Natural killer cell (primary cell): ENCODE measurements at regions not wholly inside any gene's neighbourhood (a gene's known extent, or its start where the extent isn't known, plus 50 kb on each side); places are given as distances from the start of the nearest gene placed in this dataset.

Experiments
- ATAC-seq, 3 donors: fragments of 150-1000 bp in 2 of 3; fragments of 200-7000 bp in 1 of 3; cut with Tn5 transposase; 1 replicate in 1 of 3; 2 replicates in 2 of 3; pipeline ENCODE4 v1.10.0; 2021; ENCODE audit warnings: mild to moderate bottlenecking in 2 of 3, moderate library complexity in 2 of 3
- DNase-seq, 2 donors: peaks; one replicate each; pipeline versions ENCODE4 v3.0.0 to v3.0.0-alpha.2; 2013 to 2021; ENCODE audit warnings: mixed read lengths in 1 of 2
- H3K27ac ChIP-seq: one replicate; pipeline ENCODE4 v1.5.1; 2013; ENCODE audit warnings: mild to moderate bottlenecking, low read length
- H3K27me3 ChIP-seq: one replicate; pipeline ENCODE4 v1.6.1; 2013; ENCODE audit warnings: low read length; ENCODE audit not compliant: control insufficient read depth, insufficient read depth
- H3K36me3 ChIP-seq: one replicate; pipeline ENCODE4 v1.6.1; 2013; ENCODE audit warnings: low read length; ENCODE audit not compliant: control insufficient read depth, insufficient read depth
- H3K4me1 ChIP-seq: one replicate; pipeline ENCODE4 v1.6.1; 2013; ENCODE audit warnings: low read length; ENCODE audit not compliant: control insufficient read depth, insufficient read depth
- H3K4me3 ChIP-seq: one replicate; pipeline ENCODE4 v1.5.1; 2013; ENCODE audit warnings: low read length
- H3K9me3 ChIP-seq: one replicate; pipeline ENCODE4 v1.6.1; 2013; ENCODE audit warnings: low read length; ENCODE audit not compliant: control insufficient read depth, insufficient read depth
- H3K27ac Mint-ChIP-seq, 2 donors: one replicate each; pipeline ENCODE4 v1.8.0; 2022; ENCODE audit warnings: mild to moderate bottlenecking in 2 of 2, mixed read lengths in 2 of 2, moderate library complexity in 1 of 2
- H3K27me3 Mint-ChIP-seq, 2 donors: one replicate each; pipeline ENCODE4 v1.8.0; 2022; ENCODE audit warnings: low read depth in 2 of 2, mixed read lengths in 2 of 2
- H3K36me3 Mint-ChIP-seq: one replicate; pipeline ENCODE4 v1.8.0; 2022; ENCODE audit warnings: mixed read lengths
- H3K4me1 Mint-ChIP-seq, 2 donors: one replicate each; pipeline ENCODE4 v1.8.0; 2022; ENCODE audit warnings: mixed read lengths in 2 of 2
- H3K4me3 Mint-ChIP-seq: one replicate; pipeline ENCODE4 v1.8.0; 2022; ENCODE audit warnings: mild to moderate bottlenecking, moderate library complexity, mixed read lengths
- H3K9me3 Mint-ChIP-seq, 2 donors: one replicate each; pipeline ENCODE4 v1.8.0; 2022; ENCODE audit warnings: mixed read lengths in 2 of 2
- CTCF ChIP-seq: fragments of 200-600 bp; IDR thresholded peaks from one replicate; pipeline ENCODE4 v1.8.0; 2022; ENCODE audit warnings: antibody characterized with exemption
- WGBS: methylation state at CpG from one replicate; pipeline ENCODE4 v1.1.7; 2013; ENCODE audit warnings: missing lambda C conversion rate; ENCODE audit not compliant: insufficient coverage; 5-methylcytosine and 5-hydroxymethylcytosine counted together
- intact Hi-C: fragments of 100-400 bp; cut with micrococcal nuclease; formaldehyde crosslinking; loops from one replicate; pipeline ENCODE4 v1.14.2; 2022

- H3K36me3 Mint-ChIP-seq, result no peaks in the 10 kb centered on the region
- Histone ChIP-seq H3K27ac (no peak overlapping the region), H3K4me1 (no peaks in the 10 kb centered on the region), H3K36me3 (no peaks in the 10 kb centered on the region), H3K4me3 (no peak overlapping the region), H3K27me3 (no peaks in the 10 kb centered on the region), H3K9me3 (no peaks in the 10 kb centered on the region)
- no peak for TF ChIP-seq CTCF
- H3K9me3 Mint-ChIP-seq, result peaks cover 2 to 5% of the 10 kb centered on the region in 2 donors
- no peaks in the 10 kb centered on the region for H3K4me1 Mint-ChIP-seq
- DNase-seq (no peak), ATAC-seq (no peak)
- intact Hi-C loops, result no loop called here
- H3K27ac Mint-ChIP-seq, result no peak overlapping the region
- H3K27me3 Mint-ChIP-seq, result no peaks in the 10 kb centered on the region
- no peak overlapping the region for H3K4me3 Mint-ChIP-seq
- WGBS, result 93% methylated on average over 5 of the region's 5 CpGs
These were observed 240.7 kb downstream of the CSNK1G3 start for GRCh38 chr5:123752552-123753179.

- Histone ChIP-seq H3K36me3 (no peaks in the 10 kb centered on the region), H3K4me3 (no peak overlapping the region), H3K9me3 (no peaks in the 10 kb centered on the region), H3K27ac (no peak overlapping the region), H3K27me3 (no peaks in the 10 kb centered on the region), H3K4me1 (no peaks in the 10 kb centered on the region)
- DNase-seq (no peak), ATAC-seq (no peak)
- H3K4me1 Mint-ChIP-seq, result no peaks in the 10 kb centered on the region
- H3K27me3 Mint-ChIP-seq, result no peaks in the 10 kb centered on the region
- 100% methylated on average over 1 of the region's 3 CpGs for WGBS
- peaks cover 2 to 8% of the 10 kb centered on the region in 2 donors for H3K9me3 Mint-ChIP-seq
- no peak overlapping the region for H3K4me3 Mint-ChIP-seq
- H3K27ac Mint-ChIP-seq, result no peak overlapping the region
- no peaks in the 10 kb centered on the region for H3K36me3 Mint-ChIP-seq
- TF ChIP-seq CTCF, result no peak
- intact Hi-C loops, result no loop called here
These were observed 239.7 kb downstream of the CSNK1G3 start for GRCh38 chr5:123751670-123752069.

GRCh38 chr5:123748239-123748638 is 236.3 kb downstream of the CSNK1G3 start:
- no peaks in the 10 kb centered on the region for H3K4me1 ChIP-seq
- Mint-ChIP-seq H3K9me3 (peaks cover 0 to 8% of the 10 kb centered on the region in 2 donors), H3K27me3 (no peaks in the 10 kb centered on the region), H3K4me3 (no peak overlapping the region), H3K27ac (no peak overlapping the region), H3K36me3 (no peaks in the 10 kb centered on the region), H3K4me1 (no peaks in the 10 kb centered on the region)
- no peaks in the 10 kb centered on the region for H3K36me3 ChIP-seq
- DNase-seq, result no peak
- H3K4me3 ChIP-seq, result no peak overlapping the region
- no peak for TF ChIP-seq CTCF
- H3K27ac ChIP-seq, result no peak overlapping the region
- ATAC-seq, result no peak
- intact Hi-C loops, result no loop called here
- H3K27me3 ChIP-seq, result no peaks in the 10 kb centered on the region
- WGBS, result 80% methylated on average over 1 of the region's 1 CpG
- H3K9me3 ChIP-seq, result no peaks in the 10 kb centered on the region

GRCh38 chr5:123746683-123747360 is 234.8 kb downstream of the CSNK1G3 start:
- H3K27me3 ChIP-seq, result no peaks in the 10 kb centered on the region
- Mint-ChIP-seq H3K27ac (no peak overlapping the region), H3K4me3 (no peak overlapping the region), H3K9me3 (peaks cover 3 to 11% of the 10 kb centered on the region in 2 donors), H3K4me1 (no peaks in the 10 kb centered on the region), H3K27me3 (no peaks in the 10 kb centered on the region), H3K36me3 (no peaks in the 10 kb centered on the region)
- ATAC-seq (no peak), DNase-seq (no peak)
- H3K9me3 ChIP-seq, result no peaks in the 10 kb centered on the region
- no peaks in the 10 kb centered on the region for H3K4me1 ChIP-seq
- H3K27ac ChIP-seq, result no peak overlapping the region
- no peak for TF ChIP-seq CTCF
- H3K36me3 ChIP-seq, result no peaks in the 10 kb centered on the region
- H3K4me3 ChIP-seq, result no peak overlapping the region
- WGBS, result 70% methylated on average over 3 of the region's 3 CpGs
- intact Hi-C loops, result no loop called here
